Right hindlimb (tissue), 1 donor: ENCODE measurements at regions not wholly inside any gene's neighbourhood (a gene's known extent, or its start where the extent isn't known, plus 50 kb on each side); places are given as distances from the start of the nearest gene placed in this dataset.

Experiments
- DNase-seq: peaks from one replicate; pipeline ENCODE4 v3.0.0-alpha.2; 2018

DNA sequence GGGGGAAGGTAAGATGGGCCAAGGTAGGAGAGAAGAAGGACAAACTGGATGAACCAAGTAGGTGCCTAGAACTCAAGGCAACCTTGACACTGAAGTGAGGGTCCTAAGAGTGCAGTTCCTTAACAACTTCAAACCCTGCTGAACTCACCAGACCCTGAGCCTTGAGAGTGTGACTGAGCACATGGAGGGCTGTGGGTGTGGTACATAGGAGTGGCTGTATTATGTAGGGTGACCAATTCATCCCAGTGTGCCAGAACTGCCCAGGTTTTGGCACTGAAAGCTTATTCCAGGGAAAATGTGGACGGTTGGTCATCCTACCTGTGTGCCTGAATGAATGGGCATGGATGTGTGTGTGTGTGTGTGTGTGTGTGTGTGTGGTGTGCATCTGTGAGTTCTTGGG is 281.8 kb downstream of the DHX35 start:
- DNase-seq, result no peak

DNA sequence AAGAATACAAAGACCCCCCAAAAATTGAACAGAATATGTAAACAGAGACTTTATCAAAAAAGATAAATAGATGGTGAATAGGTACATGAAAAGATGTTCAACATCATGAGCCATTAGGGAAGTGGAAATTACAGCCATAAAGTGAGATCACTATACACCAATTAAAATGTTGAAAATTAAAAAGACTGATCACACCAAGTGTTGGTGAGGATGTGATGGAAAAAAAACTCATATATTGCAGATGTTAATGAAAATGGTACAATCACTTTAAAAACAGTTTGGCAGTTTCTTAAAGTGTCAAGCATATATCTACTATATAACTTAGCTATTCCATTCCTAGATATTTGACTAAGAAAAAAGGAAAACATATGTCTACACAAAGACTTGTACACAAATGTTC is 280.5 kb downstream of the DHX35 start:
- DNase-seq, result no peak

- DNase-seq, result no peak
These were observed 272.5 kb downstream of the DHX35 start for GRCh38 chr20:39234520-39235095.

GRCh38 chr20:39233755-39234154 is 271.6 kb downstream of the DHX35 start:
- DNase-seq, result no peak

- no peak for DNase-seq
These were observed 265.3 kb downstream of the DHX35 start for GRCh38 chr20:39227416-39227815.

DNA sequence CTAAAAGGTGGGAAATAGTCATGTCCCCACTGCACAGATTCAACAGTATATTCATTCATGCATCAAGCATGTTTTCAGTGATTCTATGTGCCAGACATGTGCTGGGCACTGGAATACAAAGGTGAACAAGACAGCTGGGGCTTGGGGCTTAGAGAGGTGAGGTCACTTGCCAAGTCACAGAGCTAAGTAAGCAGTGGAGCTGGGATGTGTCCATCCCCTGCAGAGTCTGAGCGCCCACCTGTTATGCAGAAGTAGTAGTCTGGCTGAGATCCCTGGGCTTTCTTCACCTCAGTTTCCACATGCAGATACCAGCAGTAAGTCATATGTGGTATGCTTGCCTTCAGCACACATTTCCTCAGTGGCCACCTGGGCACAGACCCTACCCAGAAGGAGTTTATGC is 263.8 kb downstream of the DHX35 start:
- DNase-seq, result no peak

- DNase-seq, result no peak
These were observed 263.4 kb downstream of the DHX35 start for GRCh38 chr20:39225536-39225935.

GRCh38 chr20:39222101-39222500 is 260.0 kb downstream of the DHX35 start:
- no peak for DNase-seq

DNA sequence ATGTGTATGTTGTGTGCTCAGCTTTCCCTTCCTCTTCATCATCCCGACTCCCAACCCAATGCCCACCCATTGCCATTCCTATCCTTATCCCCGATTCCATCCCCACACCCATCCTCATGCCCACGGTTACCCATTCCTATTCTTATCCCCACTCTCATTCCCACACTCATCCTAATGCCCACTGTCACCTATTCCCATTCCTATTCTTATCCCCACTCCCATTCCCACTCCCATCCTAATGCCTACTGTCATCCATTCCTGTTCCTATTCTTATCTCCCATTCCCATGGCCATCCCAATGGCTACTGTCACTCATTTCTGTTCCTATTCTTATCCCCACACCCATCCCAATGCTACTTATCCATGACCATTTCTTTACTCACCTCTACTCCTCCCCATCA is 254.1 kb downstream of the DHX35 start:
- DNase-seq, result no peak

DNA sequence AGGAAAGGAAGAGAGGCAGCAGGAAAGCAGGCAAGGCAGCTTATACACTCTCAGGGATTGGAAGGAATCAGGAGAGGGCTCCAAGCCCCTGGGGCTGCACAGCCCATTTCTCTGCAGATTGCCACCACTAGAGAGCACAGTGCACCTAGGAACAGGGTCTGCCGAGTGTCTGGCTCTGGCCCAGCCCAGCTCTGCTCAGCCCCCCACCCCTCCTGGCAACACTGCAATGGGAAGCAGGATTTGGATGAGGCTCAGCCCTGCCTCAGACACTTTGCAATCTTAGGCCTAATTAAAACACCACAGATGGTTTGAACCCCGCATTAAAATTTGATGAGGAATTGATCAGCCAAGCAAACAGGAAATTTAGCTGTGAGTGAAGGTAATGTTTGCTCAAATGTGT is 252.7 kb downstream of the DHX35 start:
- DNase-seq, result peak; percentile 24

DNA sequence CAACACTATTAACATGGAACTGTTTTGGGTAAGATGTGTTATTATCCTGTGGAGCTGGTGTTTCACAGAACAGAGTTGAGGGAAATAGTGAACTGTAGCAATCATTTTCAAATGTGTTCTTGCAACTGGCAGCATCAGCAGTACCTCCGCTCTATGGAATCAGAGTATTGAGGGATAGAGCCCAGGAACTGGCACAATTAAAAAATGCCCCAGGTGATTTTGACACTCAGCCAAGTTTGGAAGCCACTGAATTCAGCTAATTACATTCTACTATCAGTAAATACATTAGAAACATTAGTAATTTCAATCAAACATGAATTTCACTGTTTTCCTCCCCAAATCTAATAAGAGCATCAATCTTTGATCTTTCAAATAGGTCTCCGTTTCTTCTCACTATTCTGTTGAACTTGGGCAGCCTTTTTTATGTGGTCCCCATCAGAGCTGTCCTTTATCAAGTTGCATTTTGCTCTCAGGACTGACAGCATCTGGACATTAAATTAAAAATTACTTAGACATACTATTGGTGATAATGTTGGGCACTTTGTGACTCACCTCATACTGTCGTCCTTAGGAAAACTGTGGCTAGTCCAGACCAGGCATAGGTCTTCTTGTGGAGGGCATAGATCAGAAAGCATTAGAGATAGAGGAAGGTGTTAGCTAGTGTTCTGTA is 251.5 kb downstream of the DHX35 start:
- no peak for DNase-seq

- DNase-seq, result no peak
These were observed 249.1 kb downstream of the DHX35 start for GRCh38 chr20:39211060-39211748.

GRCh38 chr20:39210341-39211036 is 248.3 kb downstream of the DHX35 start:
- DNase-seq, result no peak

DNA sequence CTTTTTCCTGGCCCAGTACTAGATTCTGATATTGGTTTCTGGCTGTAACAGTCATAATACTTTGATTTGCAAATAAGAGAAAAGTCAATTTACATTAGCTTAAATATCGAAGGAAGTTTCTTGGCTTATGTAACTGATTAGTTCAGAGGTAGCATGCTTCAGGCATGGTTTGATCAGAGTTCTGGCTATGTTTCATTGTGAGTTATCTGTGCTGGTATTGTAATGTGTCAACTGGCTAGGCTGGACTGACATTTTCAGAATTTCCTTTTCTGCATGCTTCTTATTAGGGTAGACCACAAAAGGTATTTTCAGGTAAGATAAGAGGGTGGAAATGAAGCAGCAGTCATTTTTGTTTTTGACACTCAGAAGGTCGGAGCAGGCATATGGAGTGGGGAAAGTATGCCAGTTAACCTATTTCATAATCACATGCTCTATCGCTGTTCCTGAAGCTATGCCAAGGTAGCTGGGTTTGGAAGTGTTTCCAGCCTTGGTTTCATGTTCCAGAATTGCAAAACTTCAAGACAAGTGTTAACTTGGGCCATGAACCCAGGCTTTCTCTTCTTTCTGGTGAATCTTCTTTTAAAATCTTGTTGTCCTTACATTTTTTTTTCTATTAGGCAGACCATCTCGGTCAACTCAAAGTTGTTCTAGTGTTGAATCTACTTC is 244.9 kb downstream of the DHX35 start:
- no peak for DNase-seq

DNA sequence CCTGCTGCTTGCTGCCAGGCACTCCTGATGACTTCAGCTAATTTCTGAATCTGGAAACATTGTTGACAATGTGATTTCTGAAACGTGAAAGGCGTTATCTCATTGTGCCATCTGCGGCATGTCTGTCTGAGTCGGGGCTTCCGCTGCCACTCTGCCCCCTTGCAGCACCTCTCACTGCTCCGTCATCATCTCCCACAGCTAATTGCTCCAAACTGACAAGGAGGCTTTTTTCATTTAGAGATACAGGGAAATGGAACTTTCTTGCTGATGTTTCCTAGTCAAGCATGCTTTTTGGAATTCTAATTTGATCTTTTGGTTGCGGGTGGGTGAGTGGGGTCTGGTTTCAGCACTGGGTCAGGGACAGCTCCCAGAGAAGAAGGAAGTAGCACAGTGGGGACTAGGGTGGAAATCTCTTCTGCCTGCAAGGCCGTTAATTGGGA is 233.5 kb downstream of the DHX35 start:
- no peak for DNase-seq

- DNase-seq, result no peak
These were observed 228.8 kb downstream of the DHX35 start for GRCh38 chr20:39190666-39191570.

- DNase-seq, result no peak
These were observed 226.2 kb downstream of the DHX35 start for GRCh38 chr20:39188266-39188765.

GRCh38 chr20:39181490-39181889 is 219.3 kb downstream of the DHX35 start:
- DNase-seq, result no peak

DNA sequence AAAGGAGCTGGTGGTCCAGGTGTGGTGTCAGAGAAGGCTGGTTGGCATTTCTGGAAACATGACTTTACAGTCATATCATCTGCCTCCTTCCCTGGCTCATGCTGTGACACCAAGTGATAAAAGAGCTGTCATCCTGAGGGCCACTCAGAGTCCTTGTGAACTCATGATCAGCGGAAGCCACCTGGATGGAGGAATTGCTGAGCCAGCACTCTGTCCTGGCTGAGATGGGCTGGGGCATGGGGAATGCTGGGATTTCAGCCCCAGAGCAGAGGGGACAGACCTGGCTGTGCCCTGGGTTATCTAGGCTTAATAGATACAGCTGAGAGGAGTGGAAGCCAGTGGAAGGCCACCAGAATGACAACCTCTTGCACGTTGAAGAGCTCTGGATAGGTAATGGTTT is 214.3 kb downstream of the DHX35 start:
- no peak for DNase-seq

GRCh38 chr20:39170896-39171463 is 208.8 kb downstream of the DHX35 start:
- no peak for DNase-seq

- no peak for DNase-seq
These were observed 203.0 kb downstream of the DHX35 start for GRCh38 chr20:39165099-39165498.

DNA sequence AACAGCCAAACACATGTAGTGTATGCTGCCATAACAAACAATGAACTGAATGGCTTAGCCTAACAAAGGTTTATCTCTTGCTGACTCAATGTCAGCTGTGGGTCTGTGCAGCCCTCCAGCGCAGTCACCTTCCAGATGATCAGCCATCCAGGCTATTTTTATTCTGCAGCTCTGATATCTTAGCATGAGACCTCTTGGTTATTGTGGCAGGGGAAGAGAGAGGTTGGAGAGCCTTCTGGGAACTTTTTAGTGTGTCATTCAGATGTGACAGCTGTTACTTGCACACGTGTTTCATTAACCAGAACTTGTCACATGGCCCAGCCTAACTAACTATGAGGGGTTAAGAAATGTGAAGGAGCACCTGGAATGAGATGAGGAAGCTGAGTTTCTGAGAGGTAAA is 202.5 kb downstream of the DHX35 start:
- no peak for DNase-seq
